ENCODE measurements at regions not wholly inside any gene's neighbourhood (a gene's known extent, or its start where the extent isn't known, plus 50 kb on each side); places are given as distances from the start of the nearest gene placed in this dataset.

- Mint-ChIP-seq H3K27me3 (ENCODE audit: insufficient read depth) (no peaks in the 10 kb centered on the region; the same call in 1 of the 2 replicates), H3K27ac (no peak overlapping the region), H3K36me3 (ENCODE audit: low read depth) (no peaks in the 10 kb centered on the region), H3K4me1 (ENCODE audit: low read depth) (no peaks in the 10 kb centered on the region), H3K9me3 (peaks cover 34% of the 10 kb centered on the region), H3K4me3 (no peak overlapping the region)
- no peak for TF ChIP-seq CTCF (IDR thresholded peaks at IDR 0.05)
- DNase-seq, result no peak
These were observed 357.8 kb downstream of the AJAP1 start for GRCh38 chr1:5012249-5012648.

GRCh38 chr1:5010656-5011055 is 356.2 kb downstream of the AJAP1 start:
- no peak overlapping the region for H3K4me3 Mint-ChIP-seq
- no peak for TF ChIP-seq CTCF (IDR thresholded peaks at IDR 0.05)
- no peaks in the 10 kb centered on the region; the same call in 1 of the 2 replicates for H3K27me3 Mint-ChIP-seq (ENCODE audit: insufficient read depth)
- no peaks in the 10 kb centered on the region for H3K4me1 Mint-ChIP-seq (ENCODE audit: low read depth)
- DNase-seq, result no peak
- H3K27ac Mint-ChIP-seq, result no peak overlapping the region
- H3K36me3 Mint-ChIP-seq (ENCODE audit: low read depth), result no peaks in the 10 kb centered on the region; the same call in 1 of the 2 replicates
- peaks cover 45% of the 10 kb centered on the region for H3K9me3 Mint-ChIP-seq

GRCh38 chr1:5010236-5010635 is 355.8 kb downstream of the AJAP1 start:
- H3K27me3 Mint-ChIP-seq (ENCODE audit: insufficient read depth), result no peaks in the 10 kb centered on the region; the same call in 1 of the 2 replicates
- no peak overlapping the region for H3K27ac Mint-ChIP-seq
- no peak for TF ChIP-seq CTCF (IDR thresholded peaks at IDR 0.05)
- H3K4me1 Mint-ChIP-seq (ENCODE audit: low read depth), result no peaks in the 10 kb centered on the region
- no peak for DNase-seq
- peaks cover 49% of the 10 kb centered on the region for H3K9me3 Mint-ChIP-seq
- H3K4me3 Mint-ChIP-seq, result no peak overlapping the region
- peaks cover under 1% of the 10 kb centered on the region for H3K36me3 Mint-ChIP-seq (ENCODE audit: low read depth)

GRCh38 chr1:5009376-5010065 is 355.1 kb downstream of the AJAP1 start:
- peaks cover 8% of the 10 kb centered on the region for H3K36me3 Mint-ChIP-seq (ENCODE audit: low read depth)
- H3K4me1 Mint-ChIP-seq (ENCODE audit: low read depth), result no peaks in the 10 kb centered on the region
- peaks cover 56% of the 10 kb centered on the region for H3K9me3 Mint-ChIP-seq
- no peak for TF ChIP-seq CTCF (IDR thresholded peaks at IDR 0.05)
- DNase-seq, result no peak
- H3K27me3 Mint-ChIP-seq (ENCODE audit: insufficient read depth), result no peaks in the 10 kb centered on the region; the same call in 1 of the 2 replicates
- no peak overlapping the region for H3K4me3 Mint-ChIP-seq
- no peak overlapping the region for H3K27ac Mint-ChIP-seq

GRCh38 chr1:5005171-5005570 is 350.8 kb downstream of the AJAP1 start:
- no peak for TF ChIP-seq CTCF (IDR thresholded peaks at IDR 0.05)
- Mint-ChIP-seq H3K27ac (no peak overlapping the region), H3K4me3 (no peak overlapping the region), H3K9me3 (peaks cover 68% of the 10 kb centered on the region), H3K27me3 (ENCODE audit: insufficient read depth) (no peaks in the 10 kb centered on the region; the same call in 1 of the 2 replicates), H3K36me3 (ENCODE audit: low read depth) (peaks cover 8% of the 10 kb centered on the region), H3K4me1 (ENCODE audit: low read depth) (no peaks in the 10 kb centered on the region)
- DNase-seq, result no peak
